SHP77 (cell line): ENCODE measurements at regions not wholly inside any gene's neighbourhood (a gene's known extent, or its start where the extent isn't known, plus 50 kb on each side); places are given as distances from the start of the nearest gene placed in this dataset.
"Not testable (repeated sequence)": the region's sequence is repeated elsewhere in the genome, so short reads cannot be mapped to it uniquely, and the experiment has no call there.

ENCODE experiments used
- DNase-seq, 2 experiments: peaks; one replicate each; lab custom pipeline; 2025; lab: John Stamatoyannopoulos, UW

GRCh38 chr5:7218141-7218540 is 177.8 kb upstream of the ADCY2 start:
- DNase-seq, result no peak

GRCh38 chr5:7220156-7220555 is 175.8 kb upstream of the ADCY2 start:
- no peak for DNase-seq

GRCh38 chr5:7221041-7221440 is 174.9 kb upstream of the ADCY2 start:
- DNase-seq, result no peak

GRCh38 chr5:7225826-7226225 is 170.1 kb upstream of the ADCY2 start:
- no peak for DNase-seq

- DNase-seq, result no peak
These were observed 153.7 kb upstream of the ADCY2 start for GRCh38 chr5:7242118-7242710.

- no peak for DNase-seq
These were observed 151.7 kb upstream of the ADCY2 start for GRCh38 chr5:7244208-7244607.

- no peak for DNase-seq
These were observed 150.8 kb upstream of the ADCY2 start for GRCh38 chr5:7245121-7245651.

GRCh38 chr5:7246287-7246686 is 149.7 kb upstream of the ADCY2 start:
- DNase-seq, result no peak

GRCh38 chr5:7250004-7250403 is 145.9 kb upstream of the ADCY2 start:
- DNase-seq, result no peak

- no peak for DNase-seq
These were observed 145.3 kb upstream of the ADCY2 start for GRCh38 chr5:7250611-7251010.

GRCh38 chr5:7251132-7251531 is 144.8 kb upstream of the ADCY2 start:
- DNase-seq, result no peak

GRCh38 chr5:7261049-7261448 is 134.9 kb upstream of the ADCY2 start:
- DNase-seq, result peak; percentile 65 to 70

GRCh38 chr5:7261900-7262299 is 134.0 kb upstream of the ADCY2 start:
- no peak for DNase-seq

- not testable (repeated sequence) for DNase-seq
These were observed 132.4 kb upstream of the ADCY2 start for GRCh38 chr5:7263398-7264015.

GRCh38 chr5:7265776-7266175 is 130.2 kb upstream of the ADCY2 start:
- DNase-seq, result not testable (repeated sequence)

GRCh38 chr5:7268722-7269121 is 127.2 kb upstream of the ADCY2 start:
- not testable (repeated sequence) for DNase-seq

GRCh38 chr5:7269591-7270274 is 126.2 kb upstream of the ADCY2 start:
- DNase-seq, result no peak

- no peak for DNase-seq
These were observed 124.4 kb upstream of the ADCY2 start for GRCh38 chr5:7271435-7272084.

GRCh38 chr5:7272408-7272965 is 123.5 kb upstream of the ADCY2 start:
- DNase-seq, result no peak

- no peak for DNase-seq
These were observed 121.7 kb upstream of the ADCY2 start for GRCh38 chr5:7274203-7274602.

- not testable (repeated sequence) for DNase-seq
These were observed 106.3 kb upstream of the ADCY2 start for GRCh38 chr5:7289634-7290033.

GRCh38 chr5:7297821-7298220 is 98.1 kb upstream of the ADCY2 start:
- DNase-seq, result not testable (repeated sequence)
